HFF-Myc (cell line): ENCODE measurements at regions not wholly inside any gene's neighbourhood (a gene's known extent, or its start where the extent isn't known, plus 50 kb on each side); places are given as distances from the start of the nearest gene placed in this dataset.
"Not testable (repeated sequence)": the region's sequence is repeated elsewhere in the genome, so short reads cannot be mapped to it uniquely, and the experiment has no call there.

Experiments
- DNase-seq: peaks from one replicate; pipeline ENCODE4 v3.0.0-alpha.2; 2011; ENCODE audit warnings: low read depth; ENCODE audit errors: extremely low read depth
- H3K4me3 ChIP-seq: replicated peaks from 2 replicates; pipeline ENCODE4 v1.5.1; 2011; ENCODE audit warnings: low read depth, mild to moderate bottlenecking, control low read depth, low read length
- TF ChIP-seq, protein P1 (sequence below): IDR thresholded peaks from 2 replicates; pipeline ENCODE4 v1.5.1; 2012; ENCODE audit warnings: mild to moderate bottlenecking, low read depth, low read length, control low read depth; ENCODE audit errors: missing control alignments

- TF ChIP-seq, protein P1, sequence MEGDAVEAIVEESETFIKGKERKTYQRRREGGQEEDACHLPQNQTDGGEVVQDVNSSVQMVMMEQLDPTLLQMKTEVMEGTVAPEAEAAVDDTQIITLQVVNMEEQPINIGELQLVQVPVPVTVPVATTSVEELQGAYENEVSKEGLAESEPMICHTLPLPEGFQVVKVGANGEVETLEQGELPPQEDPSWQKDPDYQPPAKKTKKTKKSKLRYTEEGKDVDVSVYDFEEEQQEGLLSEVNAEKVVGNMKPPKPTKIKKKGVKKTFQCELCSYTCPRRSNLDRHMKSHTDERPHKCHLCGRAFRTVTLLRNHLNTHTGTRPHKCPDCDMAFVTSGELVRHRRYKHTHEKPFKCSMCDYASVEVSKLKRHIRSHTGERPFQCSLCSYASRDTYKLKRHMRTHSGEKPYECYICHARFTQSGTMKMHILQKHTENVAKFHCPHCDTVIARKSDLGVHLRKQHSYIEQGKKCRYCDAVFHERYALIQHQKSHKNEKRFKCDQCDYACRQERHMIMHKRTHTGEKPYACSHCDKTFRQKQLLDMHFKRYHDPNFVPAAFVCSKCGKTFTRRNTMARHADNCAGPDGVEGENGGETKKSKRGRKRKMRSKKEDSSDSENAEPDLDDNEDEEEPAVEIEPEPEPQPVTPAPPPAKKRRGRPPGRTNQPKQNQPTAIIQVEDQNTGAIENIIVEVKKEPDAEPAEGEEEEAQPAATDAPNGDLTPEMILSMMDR = no peak
- H3K4me3 ChIP-seq = no peak overlapping the region
- no peak for DNase-seq
Measured at GRCh38 chr16:13324851-13325250, 423.5 kb downstream of the SHISA9 start.

DNA sequence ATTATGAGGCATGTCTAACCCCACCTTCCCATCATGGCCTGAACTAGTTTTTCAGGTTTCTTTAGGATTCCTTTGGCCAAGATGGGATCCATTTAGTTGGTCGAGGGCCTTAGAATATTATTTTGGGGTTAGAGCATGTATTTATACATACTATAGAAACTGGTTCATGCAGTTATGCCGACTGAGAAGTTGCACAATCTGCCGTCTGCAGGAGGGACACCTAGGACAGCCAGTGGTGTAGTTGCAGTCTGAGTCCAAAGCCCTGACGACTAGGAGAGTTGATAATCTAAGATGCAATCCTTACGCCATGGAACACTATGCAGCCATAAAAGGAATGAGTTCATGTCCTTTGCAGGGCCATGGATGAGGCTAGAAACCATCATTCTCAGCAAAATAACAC is 424.0 kb downstream of the SHISA9 start:
- no peak for DNase-seq
- TF ChIP-seq, protein P1 = no peak
- H3K4me3 ChIP-seq = no peak overlapping the region

GRCh38 chr16:13331918-13332317 is 430.5 kb downstream of the SHISA9 start:
- no peak for DNase-seq
- no peak overlapping the region for H3K4me3 ChIP-seq
- TF ChIP-seq, protein P1 = no peak

GRCh38 chr16:13332713-13333255 is 431.4 kb downstream of the SHISA9 start:
- DNase-seq = no peak
- TF ChIP-seq, protein P1 = no peak
- no peak overlapping the region for H3K4me3 ChIP-seq

- no peak overlapping the region for H3K4me3 ChIP-seq
- no peak for DNase-seq
- TF ChIP-seq, protein P1 = no peak
Measured at GRCh38 chr16:13333336-13333735, 431.9 kb downstream of the SHISA9 start.

DNA sequence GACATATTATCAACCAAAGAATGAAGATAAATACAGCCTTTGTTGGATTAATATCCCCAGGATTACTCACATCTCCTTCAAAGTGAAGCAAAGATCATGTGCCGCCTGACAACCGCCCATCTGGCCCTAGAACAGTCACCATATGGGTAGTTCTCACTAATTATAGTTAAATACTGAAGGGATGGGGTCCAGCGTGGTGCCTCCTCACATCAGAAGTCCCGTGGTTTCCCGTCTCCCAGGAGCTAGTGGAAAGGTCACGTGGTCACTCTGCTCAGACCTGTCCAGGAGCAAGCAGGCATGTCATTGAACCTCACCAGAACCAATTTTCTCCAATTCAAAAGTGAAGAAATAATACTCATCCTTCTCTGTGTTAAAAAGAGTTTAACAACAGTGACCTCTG is 434.5 kb downstream of the SHISA9 start:
- no peak for DNase-seq
- no peak overlapping the region for H3K4me3 ChIP-seq
- TF ChIP-seq, protein P1 = no peak

DNA sequence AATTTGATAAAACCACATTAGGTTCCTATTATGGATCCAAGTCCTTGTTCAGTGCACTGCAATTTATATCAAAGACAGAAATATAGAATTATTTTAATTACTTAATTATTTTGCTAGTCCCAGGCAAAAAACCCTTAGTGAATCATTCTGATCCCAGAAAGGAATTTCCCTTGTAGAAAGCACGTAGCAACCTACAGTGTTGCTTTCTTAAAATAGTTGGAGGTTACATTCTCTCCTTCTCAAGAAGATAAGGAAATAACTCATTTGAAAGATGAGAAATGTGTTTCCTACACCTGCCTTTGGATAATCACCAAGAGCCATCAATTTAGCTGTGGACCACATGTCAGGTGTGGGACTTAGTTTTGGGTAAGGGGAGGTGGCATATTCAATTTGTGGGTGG is 434.9 kb downstream of the SHISA9 start:
- TF ChIP-seq, protein P1 = no peak
- H3K4me3 ChIP-seq = no peak overlapping the region
- no peak for DNase-seq

GRCh38 chr16:13336907-13337881 is 435.8 kb downstream of the SHISA9 start:
- DNase-seq, H3K4me3 ChIP-seq: not testable (repeated sequence)
